ENCODE measurements at regions not wholly inside any gene's neighbourhood (a gene's known extent, or its start where the extent isn't known, plus 50 kb on each side); places are given as distances from the start of the nearest gene placed in this dataset.
A peak's percentile ranks its signal among the peaks of the same experiment; 100 is the strongest.

GRCh38 chr18:55779691-55780585 lies 191.9 kb upstream of the TCF4 start (continued):
- TF ChIP-seq MGA (IDR thresholded peaks at IDR 0.05) = peak; percentile 65
- TF ChIP-seq, protein P1, sequence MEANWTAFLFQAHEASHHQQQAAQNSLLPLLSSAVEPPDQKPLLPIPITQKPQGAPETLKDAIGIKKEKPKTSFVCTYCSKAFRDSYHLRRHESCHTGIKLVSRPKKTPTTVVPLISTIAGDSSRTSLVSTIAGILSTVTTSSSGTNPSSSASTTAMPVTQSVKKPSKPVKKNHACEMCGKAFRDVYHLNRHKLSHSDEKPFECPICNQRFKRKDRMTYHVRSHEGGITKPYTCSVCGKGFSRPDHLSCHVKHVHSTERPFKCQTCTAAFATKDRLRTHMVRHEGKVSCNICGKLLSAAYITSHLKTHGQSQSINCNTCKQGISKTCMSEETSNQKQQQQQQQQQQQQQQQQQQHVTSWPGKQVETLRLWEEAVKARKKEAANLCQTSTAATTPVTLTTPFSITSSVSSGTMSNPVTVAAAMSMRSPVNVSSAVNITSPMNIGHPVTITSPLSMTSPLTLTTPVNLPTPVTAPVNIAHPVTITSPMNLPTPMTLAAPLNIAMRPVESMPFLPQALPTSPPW (CRISPR knock-in tag; IDR thresholded peaks at IDR 0.05) = 0 out of 2 replicates have a peak, but pooled peaks have one; percentile 14
- TF ChIP-seq, protein P2, sequence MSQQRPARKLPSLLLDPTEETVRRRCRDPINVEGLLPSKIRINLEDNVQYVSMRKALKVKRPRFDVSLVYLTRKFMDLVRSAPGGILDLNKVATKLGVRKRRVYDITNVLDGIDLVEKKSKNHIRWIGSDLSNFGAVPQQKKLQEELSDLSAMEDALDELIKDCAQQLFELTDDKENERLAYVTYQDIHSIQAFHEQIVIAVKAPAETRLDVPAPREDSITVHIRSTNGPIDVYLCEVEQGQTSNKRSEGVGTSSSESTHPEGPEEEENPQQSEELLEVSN (IDR thresholded peaks at IDR 0.05; ENCODE audit: borderline replicate concordance in 1 of 2, extremely low read depth in 1 of 2, insufficient read depth in 1 of 2, insufficient read length in 1 of 2, low read depth in 1 of 2, low read length in 1 of 2, poor library complexity in 1 of 2, severe bottlenecking in 1 of 2) = peak; percentile 82 to 93
- TF ChIP-seq NBN (IDR thresholded peaks at IDR 0.05; ENCODE audit: low read depth) = no peak
- TF ChIP-seq ZNF263 (CRISPR knock-in tag; IDR thresholded peaks at IDR 0.05; ENCODE audit: borderline replicate concordance) = peak; percentile 43; the same call in 1 of the 2 replicates
- TF ChIP-seq L3MBTL2 (IDR thresholded peaks at IDR 0.05) = peak; percentile 92
- TF ChIP-seq ZNF507 (tag; conservative IDR thresholded peaks at IDR 0.05) = no peak
- TF ChIP-seq E4F1 (CRISPR knock-in tag; IDR thresholded peaks at IDR 0.05; ENCODE audit: borderline replicate concordance) = no peak
